Embryonic facial prominence (tissue), 1 donor: ENCODE measurements at regions not wholly inside any gene's neighbourhood (a gene's known extent, or its start where the extent isn't known, plus 50 kb on each side); places are given as distances from the start of the nearest gene placed in this dataset.

Experiments
- DNase-seq: peaks from one replicate; pipeline ENCODE4 v3.0.0-alpha.2; 2016; ENCODE audit errors: extremely low spot score

GRCh38 chr10:70966646-70967553 lies 78.5 kb upstream of the PCBD1 start:
- no peak for DNase-seq

GRCh38 chr10:70967591-70968587 lies 79.5 kb upstream of the PCBD1 start:
- DNase-seq = no peak

- DNase-seq = no peak
Measured at GRCh38 chr10:70969188-70969587, 80.8 kb upstream of the PCBD1 start.

GRCh38 chr10:70970830-70971229 lies 82.5 kb upstream of the PCBD1 start:
- DNase-seq = no peak

GRCh38 chr10:70973275-70973674 lies 84.9 kb upstream of the PCBD1 start:
- no peak for DNase-seq

GRCh38 chr10:70974351-70974901 lies 86.1 kb upstream of the PCBD1 start:
- DNase-seq = no peak

GRCh38 chr10:70974920-70975319 lies 86.6 kb upstream of the PCBD1 start:
- no peak for DNase-seq

- DNase-seq = no peak
Measured at GRCh38 chr10:70976063-70976695, 87.8 kb upstream of the PCBD1 start.

GRCh38 chr10:70977625-70978024 lies 89.3 kb upstream of the PCBD1 start:
- DNase-seq = no peak

- no peak for DNase-seq
Measured at GRCh38 chr10:70978181-70978580, 89.8 kb upstream of the PCBD1 start.

- no peak for DNase-seq
Measured at GRCh38 chr10:70978816-70979480, 90.6 kb upstream of the PCBD1 start.

- DNase-seq = no peak
Measured at GRCh38 chr10:70980687-70981086, 92.3 kb upstream of the PCBD1 start.

- no peak for DNase-seq
Measured at GRCh38 chr10:70981171-70981836, 92.9 kb upstream of the PCBD1 start.

- no peak for DNase-seq
Measured at GRCh38 chr10:70981936-70982335, 93.6 kb upstream of the PCBD1 start.

- no peak for DNase-seq
Measured at GRCh38 chr10:70982443-70982842, 94.1 kb upstream of the PCBD1 start.

- no peak for DNase-seq
Measured at GRCh38 chr10:70984986-70985722, 96.8 kb upstream of the PCBD1 start.

- no peak for DNase-seq
Measured at GRCh38 chr10:70985824-70986622, 97.7 kb upstream of the PCBD1 start.

GRCh38 chr10:70986623-70986950 lies 98.2 kb upstream of the PCBD1 start:
- no peak for DNase-seq
